Islet precursor cell (in vitro differentiated cells): ENCODE measurements at regions not wholly inside any gene's neighbourhood (a gene's known extent, or its start where the extent isn't known, plus 50 kb on each side); places are given as distances from the start of the nearest gene placed in this dataset.

Source experiments
- DNase-seq: peaks from one replicate; pipeline ENCODE4 v3.0.0-alpha.2; 2018

GRCh38 chr4:45985038-45985437, 138.8 kb downstream of the GABRG1 start:
- DNase-seq: no peak

GRCh38 chr4:45971108-45971507, 152.7 kb downstream of the GABRG1 start:
- DNase-seq: no peak

- no peak for DNase-seq
Observed at GRCh38 chr4:45957353-45957752, 166.5 kb downstream of the GABRG1 start.

- DNase-seq: no peak
Observed at GRCh38 chr4:45954276-45954675, 169.6 kb downstream of the GABRG1 start.

GRCh38 chr4:45951153-45951552, 172.7 kb downstream of the GABRG1 start:
- no peak for DNase-seq

GRCh38 chr4:45946699-45947098, 177.2 kb downstream of the GABRG1 start:
- DNase-seq: no peak

- no peak for DNase-seq
Observed at GRCh38 chr4:45944000-45944399, 179.9 kb downstream of the GABRG1 start.

- no peak for DNase-seq
Observed at GRCh38 chr4:45939056-45939455, 184.8 kb downstream of the GABRG1 start.

GRCh38 chr4:45931154-45931553, 192.7 kb downstream of the GABRG1 start:
- DNase-seq: no peak

GRCh38 chr4:45927641-45928040, 196.2 kb downstream of the GABRG1 start:
- no peak for DNase-seq

- DNase-seq: no peak
Observed at GRCh38 chr4:45925809-45926208, 198.0 kb downstream of the GABRG1 start.

GRCh38 chr4:45920861-45921260, 203.0 kb downstream of the GABRG1 start:
- no peak for DNase-seq

- no peak for DNase-seq
Observed at GRCh38 chr4:45910511-45910910, 213.3 kb downstream of the GABRG1 start.

GRCh38 chr4:45897946-45898585, 225.8 kb downstream of the GABRG1 start:
- no peak for DNase-seq

GRCh38 chr4:45883421-45883820, 240.4 kb downstream of the GABRG1 start:
- no peak for DNase-seq

- DNase-seq: no peak
Observed at GRCh38 chr4:45876235-45876890, 247.5 kb downstream of the GABRG1 start.

- DNase-seq: no peak
Observed at GRCh38 chr4:45869184-45869583, 254.7 kb downstream of the GABRG1 start.

- DNase-seq: no peak
Observed at GRCh38 chr4:45865781-45866180, 258.1 kb downstream of the GABRG1 start.

GRCh38 chr4:45855857-45856256, 268.0 kb downstream of the GABRG1 start:
- DNase-seq: peak; percentile 50

- DNase-seq: no peak
Observed at GRCh38 chr4:45846016-45846415, 277.8 kb downstream of the GABRG1 start.

- no peak for DNase-seq
Observed at GRCh38 chr4:45841791-45842190, 282.1 kb downstream of the GABRG1 start.

GRCh38 chr4:45831692-45832091, 292.2 kb downstream of the GABRG1 start:
- no peak for DNase-seq

GRCh38 chr4:45803994-45804393, 319.9 kb downstream of the GABRG1 start:
- DNase-seq: no peak

GRCh38 chr4:45795135-45795534, 328.7 kb downstream of the GABRG1 start:
- no peak for DNase-seq

GRCh38 chr4:45778514-45778913, 345.3 kb downstream of the GABRG1 start:
- no peak for DNase-seq
